Activated CD8-positive, alpha-beta memory T cell treated with anti-CD3 and anti-CD28 coated beads, Interleukin-2, amount 10 ng/mL, durations not matched to agents 7 days and 5 days (primary cell): ENCODE measurements at regions not wholly inside any gene's neighbourhood (a gene's known extent, or its start where the extent isn't known, plus 50 kb on each side); places are given as distances from the start of the nearest gene placed in this dataset.
A peak's percentile ranks its signal among the peaks of the same experiment; 100 is the strongest.
"Not testable (repeated sequence)": the region's sequence is repeated elsewhere in the genome, so short reads cannot be mapped to it uniquely, and the experiment has no call there.

Experiments
- ATAC-seq: fragments of 150-1000 bp; cut with Tn5 transposase; one replicate; pipeline ENCODE4 v1.10.0; 2021; ENCODE audit warnings: moderate library complexity
- CTCF ChIA-PET: fragments of 350-600 bp; sonication (Branson Sonifier 250); formaldehyde crosslinking; loops from one replicate; lab custom pipeline; 2021; ENCODE audit warnings: antibody characterized with exemption; lab: Charles Lee
- DNase-seq: peaks from one replicate; pipeline ENCODE4 v3.0.0-alpha.2; 2020
- H3K27ac Mint-ChIP-seq: one replicate; pipeline ENCODE4 v1.8.0; 2021; ENCODE audit warnings: mild to moderate bottlenecking, mixed read lengths
- H3K27me3 Mint-ChIP-seq: one replicate; pipeline ENCODE4 v1.8.0; 2021; ENCODE audit warnings: mixed read lengths
- H3K36me3 Mint-ChIP-seq: one replicate; pipeline ENCODE4 v1.8.0; 2021; ENCODE audit warnings: mild to moderate bottlenecking, mixed read lengths
- H3K4me1 Mint-ChIP-seq: one replicate; pipeline ENCODE4 v1.8.0; 2021; ENCODE audit warnings: mixed read lengths
- H3K4me3 Mint-ChIP-seq: one replicate; pipeline ENCODE4 v1.8.0; 2021; ENCODE audit warnings: mild to moderate bottlenecking, moderate library complexity, mixed read lengths
- H3K9me3 Mint-ChIP-seq: one replicate; pipeline ENCODE4 v1.8.0; 2022; ENCODE audit warnings: low read depth, mixed read lengths

- no peak overlapping the region for H3K4me3 Mint-ChIP-seq
- ATAC-seq (no peak), DNase-seq (no peak)
- H3K4me1 Mint-ChIP-seq: no peaks in the 10 kb centered on the region
- CTCF ChIA-PET: no interaction called here
- H3K36me3 Mint-ChIP-seq: no peaks in the 10 kb centered on the region
- H3K27ac Mint-ChIP-seq: no peak overlapping the region
- no peaks in the 10 kb centered on the region for H3K27me3 Mint-ChIP-seq
- H3K9me3 Mint-ChIP-seq: no peaks in the 10 kb centered on the region
These were observed 231.2 kb upstream of the HAND2 start for GRCh38 chr4:173761236-173761635.

DNA sequence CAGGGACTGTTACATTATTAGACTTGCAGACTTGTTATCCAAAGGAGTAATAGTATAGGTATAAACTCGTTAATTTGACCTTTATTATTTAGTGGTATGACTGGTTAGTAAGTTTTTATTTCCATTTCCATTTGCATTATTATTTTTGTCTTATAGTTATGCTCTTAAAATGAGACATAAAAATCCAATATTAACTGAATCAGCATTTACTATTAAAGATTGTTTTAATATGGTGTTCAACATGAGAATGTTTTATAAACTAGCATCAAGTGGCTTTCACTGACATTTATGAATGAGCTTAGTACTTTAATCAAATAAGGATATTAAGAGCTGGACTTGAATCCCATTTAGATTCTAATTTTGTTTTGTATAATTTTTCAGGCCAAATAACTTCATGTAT lies 228.1 kb upstream of the HAND2 start:
- no peaks in the 10 kb centered on the region for H3K9me3 Mint-ChIP-seq
- ATAC-seq: no peak
- H3K4me3 Mint-ChIP-seq: no peak overlapping the region
- no peak overlapping the region for H3K27ac Mint-ChIP-seq
- H3K36me3 Mint-ChIP-seq: no peaks in the 10 kb centered on the region
- H3K4me1 Mint-ChIP-seq: no peaks in the 10 kb centered on the region
- CTCF ChIA-PET: no interaction called here
- DNase-seq: no peak
- H3K27me3 Mint-ChIP-seq: no peaks in the 10 kb centered on the region

GRCh38 chr4:173753408-173753807 lies 223.4 kb upstream of the HAND2 start:
- H3K4me3 Mint-ChIP-seq: no peak overlapping the region
- DNase-seq: no peak
- H3K27ac Mint-ChIP-seq: no peak overlapping the region
- H3K4me1 Mint-ChIP-seq: no peaks in the 10 kb centered on the region
- H3K36me3 Mint-ChIP-seq: no peaks in the 10 kb centered on the region
- H3K9me3 Mint-ChIP-seq: no peaks in the 10 kb centered on the region
- no peak for ATAC-seq
- H3K27me3 Mint-ChIP-seq: no peaks in the 10 kb centered on the region
- CTCF ChIA-PET: interaction anchor here (1.3 kb wide), 1 partner anchor 10 kb away, joined by 3 read pairs; no protein-coding TSS in a partner anchor

DNA sequence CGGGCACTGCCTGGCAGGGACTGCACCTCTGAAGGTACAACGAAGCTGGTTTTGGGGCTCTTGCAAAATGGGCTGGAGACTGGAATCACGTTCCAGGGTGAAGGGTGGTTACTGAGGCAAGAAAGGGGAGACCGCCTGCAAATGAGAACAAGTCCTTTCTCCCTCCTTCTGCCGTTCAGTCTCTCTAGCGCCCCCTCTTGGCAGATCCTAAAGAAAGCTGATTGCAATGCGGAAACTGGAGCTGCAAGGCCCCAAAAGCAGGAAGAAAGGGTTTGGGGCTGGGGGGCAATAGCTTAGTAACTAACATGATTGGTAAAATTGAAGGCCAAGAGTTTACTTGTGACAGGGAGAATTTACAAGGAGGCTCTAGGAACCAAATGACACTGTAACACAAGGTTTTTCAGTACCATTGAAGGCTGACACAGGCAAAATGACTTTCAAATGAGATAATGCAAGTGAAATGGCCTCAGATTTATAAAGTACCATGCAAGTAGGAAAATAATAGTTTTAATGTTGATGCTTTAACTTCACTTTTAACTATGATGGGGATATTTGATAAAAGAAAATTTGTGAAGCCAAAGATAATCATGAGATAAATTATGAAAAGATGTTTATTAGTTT lies 222.7 kb upstream of the HAND2 start:
- CTCF ChIA-PET: no interaction called here
- no peaks in the 10 kb centered on the region for H3K4me1 Mint-ChIP-seq
- DNase-seq: peak; percentile 41

DNA sequence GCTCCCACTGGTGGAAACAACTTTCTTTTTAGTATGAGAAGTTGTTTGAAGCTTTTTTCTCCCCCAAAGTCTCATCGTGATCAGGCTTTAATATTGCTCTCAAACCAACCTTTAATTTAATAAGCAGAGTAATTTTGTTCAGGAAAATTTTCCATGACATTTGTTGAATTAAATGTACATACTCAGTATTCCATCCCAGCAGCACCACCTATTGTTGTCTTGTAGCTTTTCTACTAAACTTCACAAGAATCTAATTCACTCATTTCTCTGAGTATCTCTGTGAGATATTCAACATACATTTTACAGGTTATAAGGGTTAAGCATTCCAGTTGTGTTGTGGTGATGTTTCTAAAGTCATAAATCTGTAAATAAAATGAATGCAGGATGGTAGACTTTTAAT lies 218.3 kb upstream of the HAND2 start:
- Mint-ChIP-seq H3K27me3 (no peaks in the 10 kb centered on the region), H3K36me3 (no peaks in the 10 kb centered on the region), H3K9me3 (no peaks in the 10 kb centered on the region), H3K4me1 (no peaks in the 10 kb centered on the region), H3K4me3 (no peak overlapping the region), H3K27ac (no peak overlapping the region)
- DNase-seq (no peak), ATAC-seq (no peak)
- CTCF ChIA-PET: no interaction called here

More for the DNA sequence above, 222.7 kb upstream of the HAND2 start:
- Mint-ChIP-seq H3K27me3 (no peaks in the 10 kb centered on the region), H3K36me3 (no peaks in the 10 kb centered on the region), H3K27ac (no peak overlapping the region), H3K4me3 (no peak overlapping the region), H3K9me3 (no peaks in the 10 kb centered on the region)
- ATAC-seq: no peak

DNA sequence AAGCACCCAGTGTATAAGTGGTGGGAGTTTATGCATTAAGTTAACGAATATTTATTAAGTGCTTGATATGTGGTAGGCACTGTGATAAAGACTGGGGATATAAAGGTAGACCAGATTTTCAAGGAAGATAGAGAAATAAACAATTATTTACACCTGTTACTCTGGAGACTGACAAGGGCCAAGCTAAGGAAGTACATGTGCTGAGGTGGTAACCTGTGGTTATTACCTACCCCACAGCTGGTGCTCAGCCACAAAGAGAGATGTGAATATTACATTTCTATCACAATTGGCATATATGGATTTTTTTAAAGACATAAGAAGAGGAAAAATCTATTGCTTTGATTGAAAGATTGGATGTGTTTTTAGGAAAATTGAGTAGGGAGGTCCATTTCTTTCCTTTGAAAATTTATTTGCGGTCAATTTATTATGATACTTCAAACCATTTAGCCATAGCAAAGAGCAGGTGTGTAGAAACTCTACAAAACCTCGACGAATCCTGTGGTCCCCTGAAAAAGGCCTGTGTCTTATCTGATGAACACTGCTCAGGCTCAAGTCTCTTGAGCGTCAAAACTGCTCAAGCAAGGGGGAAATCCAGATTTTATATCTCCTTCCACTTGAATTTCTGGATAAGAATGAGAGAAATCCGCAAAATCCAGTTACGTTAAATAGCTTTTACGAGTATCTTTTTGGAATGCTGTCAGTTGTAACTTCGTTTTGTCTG lies 217.7 kb upstream of the HAND2 start:
- Mint-ChIP-seq H3K4me1 (no peaks in the 10 kb centered on the region), H3K27me3 (no peaks in the 10 kb centered on the region), H3K27ac (no peak overlapping the region), H3K4me3 (no peak overlapping the region), H3K9me3 (no peaks in the 10 kb centered on the region), H3K36me3 (no peaks in the 10 kb centered on the region)
- no peak for ATAC-seq
- no peak for DNase-seq
- CTCF ChIA-PET: no interaction called here

- Mint-ChIP-seq H3K4me1 (no peaks in the 10 kb centered on the region), H3K9me3 (no peaks in the 10 kb centered on the region), H3K27me3 (no peaks in the 10 kb centered on the region), H3K27ac (no peak overlapping the region), H3K4me3 (no peak overlapping the region), H3K36me3 (no peaks in the 10 kb centered on the region)
- no peak for DNase-seq
- CTCF ChIA-PET: no interaction called here
- no peak for ATAC-seq
These were observed 216.4 kb upstream of the HAND2 start for GRCh38 chr4:173746424-173746823.

DNA sequence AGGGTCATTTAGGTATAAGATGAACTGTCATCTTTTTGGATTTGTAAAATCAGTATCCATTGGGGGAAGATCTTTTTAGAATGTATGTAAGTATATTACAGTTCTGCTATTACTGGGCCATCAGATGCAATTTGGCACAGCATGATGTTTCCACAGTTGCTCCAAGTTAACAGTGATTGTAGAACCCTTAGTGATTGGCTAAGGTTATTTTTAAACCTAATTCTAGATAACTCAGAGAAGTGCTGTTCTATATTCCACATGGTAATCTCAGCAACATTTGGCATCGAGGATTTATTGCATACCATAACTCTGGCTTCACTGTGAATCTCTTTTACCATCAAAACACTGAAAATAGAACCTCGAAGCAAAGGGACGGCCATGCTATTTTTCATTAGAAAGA lies 215.7 kb upstream of the HAND2 start:
- no peak for DNase-seq
- Mint-ChIP-seq H3K4me3 (no peak overlapping the region), H3K27ac (no peak overlapping the region), H3K27me3 (no peaks in the 10 kb centered on the region), H3K9me3 (no peaks in the 10 kb centered on the region), H3K36me3 (no peaks in the 10 kb centered on the region), H3K4me1 (no peaks in the 10 kb centered on the region)
- no peak for ATAC-seq
- CTCF ChIA-PET: no interaction called here

DNA sequence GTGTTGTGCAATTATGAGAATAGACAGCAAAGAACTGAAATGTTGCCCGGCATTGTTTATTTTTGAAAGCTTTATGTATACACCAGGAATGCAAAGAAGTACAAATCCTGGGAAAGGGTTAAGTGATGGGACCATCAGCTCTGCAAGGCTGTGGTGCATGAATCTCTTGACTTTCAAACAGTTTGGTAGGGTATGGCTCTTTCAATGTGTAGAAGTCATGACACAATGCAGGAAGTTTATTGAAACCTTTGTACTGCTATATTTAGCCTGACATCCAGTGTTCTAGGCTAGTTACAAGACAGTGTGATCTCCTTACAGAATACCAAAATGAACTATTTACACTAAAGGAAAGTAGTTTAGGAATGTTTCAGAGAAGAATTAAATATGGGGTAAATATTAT lies 206.8 kb upstream of the HAND2 start:
- Mint-ChIP-seq H3K27me3 (no peaks in the 10 kb centered on the region), H3K9me3 (no peaks in the 10 kb centered on the region), H3K27ac (no peak overlapping the region), H3K36me3 (no peaks in the 10 kb centered on the region), H3K4me3 (no peak overlapping the region), H3K4me1 (no peaks in the 10 kb centered on the region)
- no peak for DNase-seq
- CTCF ChIA-PET: no interaction called here
- ATAC-seq: no peak

DNA sequence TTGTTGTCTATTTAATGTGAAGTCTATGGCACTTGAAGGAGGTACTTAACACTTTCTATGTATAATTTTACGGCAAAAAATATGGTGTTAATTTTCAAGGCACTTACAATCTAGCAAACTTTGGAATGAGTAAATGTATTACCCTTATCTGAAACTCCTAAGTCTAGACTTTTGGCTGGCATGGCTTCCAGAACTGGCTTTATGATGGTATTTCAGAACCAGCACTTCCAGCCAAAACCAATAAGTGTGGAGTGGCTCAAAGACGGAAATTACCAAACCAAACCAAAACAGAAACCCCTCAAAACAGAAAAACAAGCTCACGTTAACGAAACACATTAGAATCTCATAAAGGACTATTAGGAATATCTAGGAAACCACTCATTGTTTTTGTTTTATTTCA lies 205.6 kb upstream of the HAND2 start:
- CTCF ChIA-PET: interaction anchor here (0.7 kb wide), 1 partner anchor 996 kb away, joined by 3 read pairs; no protein-coding TSS in a partner anchor
- Mint-ChIP-seq H3K27ac (no peak overlapping the region), H3K4me3 (no peak overlapping the region), H3K36me3 (no peaks in the 10 kb centered on the region), H3K9me3 (no peaks in the 10 kb centered on the region), H3K4me1 (no peaks in the 10 kb centered on the region), H3K27me3 (no peaks in the 10 kb centered on the region)
- ATAC-seq (no peak), DNase-seq (no peak)

GRCh38 chr4:173735049-173735448 lies 205.0 kb upstream of the HAND2 start:
- CTCF ChIA-PET: no interaction called here
- Mint-ChIP-seq H3K27me3 (no peaks in the 10 kb centered on the region), H3K27ac (no peak overlapping the region), H3K36me3 (no peaks in the 10 kb centered on the region), H3K4me1 (no peaks in the 10 kb centered on the region), H3K4me3 (no peak overlapping the region), H3K9me3 (no peaks in the 10 kb centered on the region)
- DNase-seq (no peak), ATAC-seq (no peak)

- Mint-ChIP-seq H3K4me1 (no peaks in the 10 kb centered on the region), H3K9me3 (peaks cover 3% of the 10 kb centered on the region), H3K27ac (no peak overlapping the region), H3K36me3 (no peaks in the 10 kb centered on the region), H3K4me3 (no peak overlapping the region), H3K27me3 (no peaks in the 10 kb centered on the region)
- ATAC-seq: no peak
- CTCF ChIA-PET: no interaction called here
- DNase-seq: no peak
These were observed 201.2 kb upstream of the HAND2 start for GRCh38 chr4:173731257-173731656.

GRCh38 chr4:173722075-173722474 lies 192.0 kb upstream of the HAND2 start:
- Mint-ChIP-seq H3K27ac (no peak overlapping the region), H3K4me1 (no peaks in the 10 kb centered on the region), H3K27me3 (no peaks in the 10 kb centered on the region), H3K36me3 (no peaks in the 10 kb centered on the region), H3K9me3 (peaks cover 5% of the 10 kb centered on the region), H3K4me3 (no peak overlapping the region)
- CTCF ChIA-PET: no interaction called here
- ATAC-seq (no peak), DNase-seq (no peak)

- H3K9me3 Mint-ChIP-seq, H3K36me3 Mint-ChIP-seq, DNase-seq, H3K4me1 Mint-ChIP-seq, H3K4me3 Mint-ChIP-seq, H3K27ac Mint-ChIP-seq, H3K27me3 Mint-ChIP-seq, CTCF ChIA-PET, ATAC-seq: not testable (repeated sequence)
These were observed 188.5 kb upstream of the HAND2 start for GRCh38 chr4:173718504-173718903.
